ENCODE measurements at regions not wholly inside any gene's neighbourhood (a gene's known extent, or its start where the extent isn't known, plus 50 kb on each side); places are given as distances from the start of the nearest gene placed in this dataset.
A peak's percentile ranks its signal among the peaks of the same experiment; 100 is the strongest.

- no peak for TF ChIP-seq ESRRG (CRISPR knock-in tag; IDR thresholded peaks at IDR 0.05)
- peak; percentile 84 for TF ChIP-seq ISL1 (CRISPR knock-in tag; IDR thresholded peaks at IDR 0.05)
- TF ChIP-seq OSR1 (CRISPR knock-in tag; IDR thresholded peaks at IDR 0.05) = no peak
- no peak for TF ChIP-seq PPARA (CRISPR knock-in tag; IDR thresholded peaks at IDR 0.05; ENCODE audit: borderline replicate concordance)
- TF ChIP-seq ZC3H10 (CRISPR knock-in tag; IDR thresholded peaks at IDR 0.05) = no peak
- TF ChIP-seq RARB (CRISPR knock-in tag; IDR thresholded peaks at IDR 0.05) = no peak
- TF ChIP-seq ZFP3 (CRISPR knock-in tag; IDR thresholded peaks at IDR 0.05) = no peak
- TF ChIP-seq PATZ1 (CRISPR knock-in tag; IDR thresholded peaks at IDR 0.05; ENCODE audit: borderline replicate concordance) = no peak
- no peak for TF ChIP-seq CSDC2 (CRISPR knock-in tag; IDR thresholded peaks at IDR 0.05)
- TF ChIP-seq CREB5 (CRISPR knock-in tag; IDR thresholded peaks at IDR 0.05; ENCODE audit: low read depth) = no peak
- no peak for TF ChIP-seq POU6F1 (CRISPR knock-in tag; IDR thresholded peaks at IDR 0.05; ENCODE audit: borderline replicate concordance, low read depth)
- no peak for TF ChIP-seq GLIS3 (CRISPR knock-in tag; IDR thresholded peaks at IDR 0.05)
- no peak for TF ChIP-seq ZNF8 (CRISPR knock-in tag; IDR thresholded peaks at IDR 0.05)
Observed at GRCh38 chr12:20011200-20011599, 357.1 kb upstream of the PDE3A start.

Data from SK-N-SH treated with all-trans-retinoic acid at 6 μM for 48 hours (cell line).